ENCODE measurements at regions not wholly inside any gene's neighbourhood (a gene's known extent, or its start where the extent isn't known, plus 50 kb on each side); places are given as distances from the start of the nearest gene placed in this dataset.

DNA sequence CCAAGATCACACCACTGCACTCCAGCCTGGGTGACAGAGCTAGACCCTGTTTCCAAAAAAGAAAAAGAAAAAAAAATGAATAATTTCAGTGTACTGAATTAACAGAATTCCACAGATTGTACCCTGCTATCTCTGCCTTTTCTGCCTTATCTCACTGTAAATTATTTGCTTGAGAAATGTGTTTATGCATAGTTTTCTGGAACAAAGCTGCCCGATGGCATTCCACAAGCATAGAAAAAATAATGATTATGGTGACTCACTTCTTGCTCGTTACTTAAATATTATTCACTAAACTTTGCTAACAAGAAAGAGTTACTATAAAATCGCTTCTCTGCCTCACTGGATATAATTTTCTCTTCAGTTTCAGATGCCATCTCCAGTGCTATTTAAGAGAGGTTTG lies 88.7 kb upstream of the FAM169A start:
- no peak for DNase-seq (ENCODE audit: low read depth, low spot score)

DNA sequence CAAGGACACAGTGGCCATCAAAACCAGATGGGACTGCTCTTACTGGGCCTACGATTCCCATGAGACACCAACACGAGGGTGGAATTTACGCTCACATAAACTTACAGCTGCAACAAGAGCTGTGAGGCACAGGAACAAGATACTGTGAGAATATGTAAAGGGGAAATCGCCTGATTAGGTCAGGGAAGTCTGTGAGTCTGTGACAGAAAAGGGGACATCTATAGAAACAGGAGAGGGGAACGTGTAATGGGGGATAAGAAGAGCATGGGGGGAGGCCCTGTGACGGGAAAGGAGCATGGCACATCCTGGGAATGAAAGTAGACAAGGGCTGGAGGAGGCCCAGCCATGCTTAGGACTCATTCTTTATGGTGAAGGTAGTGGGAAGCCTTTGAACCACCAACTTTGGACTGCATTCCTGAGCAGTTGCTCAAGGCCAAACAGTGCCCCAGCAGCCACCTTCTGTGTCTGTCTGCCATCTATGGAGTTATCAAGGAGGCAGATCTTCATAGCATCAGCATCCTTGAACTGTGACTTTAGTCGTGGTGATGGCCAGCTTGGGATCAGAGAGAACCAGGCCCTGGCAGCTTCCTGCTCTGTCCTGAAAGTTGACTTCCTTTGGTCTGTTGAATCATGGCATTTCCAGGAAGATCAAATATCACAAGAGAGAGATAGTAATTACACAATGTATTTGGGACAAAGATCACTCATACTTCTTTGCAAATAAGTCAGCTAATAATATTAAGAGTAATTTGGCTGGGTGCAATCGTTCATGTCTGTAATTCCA lies 87.9 kb upstream of the FAM169A start:
- no peak for DNase-seq (ENCODE audit: low read depth, low spot score)

DNA sequence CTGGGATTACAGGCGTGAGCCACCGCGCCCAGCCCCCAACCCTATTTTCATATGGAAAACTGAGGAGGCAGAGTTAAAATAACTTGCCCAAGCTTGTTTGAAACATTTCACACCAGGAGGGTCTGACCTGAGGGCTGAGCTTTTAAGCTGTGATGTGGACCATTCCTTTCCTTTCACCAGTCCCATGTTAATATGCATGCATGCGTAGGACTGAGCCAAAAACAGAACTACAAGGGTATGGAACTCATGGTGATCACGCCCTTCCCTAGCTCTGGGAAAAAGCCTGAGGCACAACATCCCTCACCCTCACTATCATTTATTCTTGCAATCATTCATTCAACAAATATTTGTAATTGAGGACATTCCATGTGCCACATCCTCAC lies 87.4 kb upstream of the FAM169A start:
- DNase-seq (ENCODE audit: low read depth, low spot score) = no peak

DNA sequence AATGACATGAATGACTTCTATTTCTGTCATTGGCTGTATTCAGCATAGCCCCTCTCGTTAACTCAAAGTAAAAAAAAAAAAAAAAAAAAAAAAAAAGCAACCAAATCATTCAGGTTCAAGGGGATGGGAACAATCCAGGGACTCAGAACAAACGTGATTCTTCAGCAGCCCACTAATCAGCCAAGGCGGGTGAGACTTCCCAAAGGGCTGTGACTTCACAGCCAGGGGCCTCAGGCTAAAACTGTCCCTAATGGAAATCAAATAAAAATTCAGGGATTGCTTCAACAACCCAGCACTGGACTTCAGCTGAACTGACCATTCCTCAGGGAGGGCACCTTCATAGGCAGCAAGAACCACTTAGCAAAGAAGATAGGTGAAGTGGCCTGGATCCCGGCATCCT lies 86.2 kb upstream of the FAM169A start:
- DNase-seq (ENCODE audit: low read depth, low spot score) = no peak

DNA sequence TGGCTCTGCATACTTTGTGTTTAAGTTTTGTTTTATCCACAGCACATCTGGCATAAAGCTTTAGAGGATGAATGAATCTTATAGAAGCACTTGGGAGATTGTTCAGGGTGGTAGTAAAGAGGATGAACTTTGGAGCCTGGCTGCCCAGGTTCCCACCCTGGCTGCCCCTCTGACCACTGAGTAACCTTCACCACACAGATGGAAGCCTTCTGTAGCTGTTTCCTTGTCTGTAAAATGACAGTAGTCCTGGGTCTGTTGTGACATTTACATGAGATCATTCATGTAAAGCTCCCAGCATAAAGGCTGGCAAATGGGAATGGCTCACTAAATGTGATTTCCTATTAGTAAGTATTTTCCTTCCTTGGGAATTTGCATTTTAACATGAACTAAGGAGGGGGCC lies 85.7 kb upstream of the FAM169A start:
- DNase-seq (ENCODE audit: low read depth, low spot score) = no peak

DNA sequence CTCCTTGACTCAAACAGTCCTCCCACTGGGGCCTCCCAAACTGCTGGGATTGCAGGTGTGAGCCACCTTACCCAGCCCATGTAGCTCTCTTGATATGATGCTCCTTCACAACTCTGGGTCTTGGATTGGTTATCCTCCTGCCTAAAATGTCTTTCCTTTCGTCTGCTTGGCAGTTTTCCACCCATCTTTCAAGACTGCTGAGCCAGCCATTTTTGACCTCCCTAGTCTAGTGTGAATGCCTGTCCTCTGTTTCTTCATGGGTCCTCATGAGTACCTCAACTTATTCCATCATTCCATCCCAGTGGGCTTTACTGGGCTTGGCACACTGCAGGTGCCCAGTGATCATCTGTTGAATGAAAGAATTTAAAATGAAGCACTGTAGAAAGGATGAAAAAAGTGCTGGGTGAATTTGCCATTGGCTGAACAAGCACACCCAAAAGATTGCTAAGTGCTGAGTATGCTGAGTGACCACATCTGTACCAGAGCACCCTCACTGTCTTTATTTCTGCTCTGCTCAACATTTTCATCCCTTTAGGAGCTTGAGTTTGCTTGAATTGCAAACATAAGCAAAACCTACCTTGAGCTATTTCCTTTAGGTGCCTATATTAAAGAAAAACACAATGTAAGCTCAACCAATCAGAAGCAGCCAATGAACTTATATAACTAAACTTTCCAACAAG lies 84.8 kb upstream of the FAM169A start:
- no peak for DNase-seq (ENCODE audit: low read depth, low spot score)

DNA sequence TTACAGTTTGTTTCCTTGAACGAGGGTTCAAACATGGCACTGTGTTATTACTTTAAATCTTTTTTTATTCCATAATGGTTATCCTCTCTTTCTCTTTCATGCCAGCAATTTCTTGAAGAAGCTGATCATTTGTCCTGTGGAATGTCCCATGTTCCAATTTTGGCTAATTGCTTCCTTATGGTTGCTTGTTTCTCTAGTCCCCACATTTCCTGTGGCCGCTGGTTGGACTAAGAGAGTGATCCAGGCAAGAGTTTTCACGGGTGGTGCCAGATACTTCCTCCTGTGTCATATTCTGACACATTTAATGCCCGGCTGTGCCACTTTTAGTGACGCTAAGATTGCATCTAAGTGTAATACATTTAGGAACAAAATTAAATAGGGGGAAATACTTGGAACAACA lies 83.8 kb upstream of the FAM169A start:
- DNase-seq (ENCODE audit: low read depth, low spot score) = no peak

DNA sequence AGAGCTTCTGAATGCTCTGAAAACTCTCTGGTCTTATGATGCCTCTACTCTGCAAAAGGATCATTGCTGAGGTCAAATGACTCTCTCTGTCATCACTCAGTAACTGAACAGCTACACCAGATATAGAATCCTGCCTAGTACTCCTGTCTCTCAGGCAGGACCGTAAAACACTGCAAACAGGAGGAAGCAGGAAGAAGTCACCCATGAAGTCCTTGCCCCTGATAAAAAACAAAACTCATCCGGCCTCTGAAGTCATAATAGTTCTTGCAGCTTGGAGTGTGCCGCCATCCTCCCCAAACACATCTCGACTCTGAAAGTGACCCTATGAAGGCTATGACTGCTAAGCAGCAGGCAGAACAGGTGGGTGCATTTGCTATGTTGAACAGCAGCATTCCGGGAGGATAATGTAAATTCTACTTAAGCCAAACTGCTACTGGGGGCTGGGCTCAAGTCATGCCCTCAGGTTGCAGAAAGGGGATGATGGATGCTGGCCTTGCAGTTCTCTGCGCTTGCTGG lies 81.9 kb upstream of the FAM169A start:
- DNase-seq (ENCODE audit: low read depth, low spot score) = peak; percentile 69

DNA sequence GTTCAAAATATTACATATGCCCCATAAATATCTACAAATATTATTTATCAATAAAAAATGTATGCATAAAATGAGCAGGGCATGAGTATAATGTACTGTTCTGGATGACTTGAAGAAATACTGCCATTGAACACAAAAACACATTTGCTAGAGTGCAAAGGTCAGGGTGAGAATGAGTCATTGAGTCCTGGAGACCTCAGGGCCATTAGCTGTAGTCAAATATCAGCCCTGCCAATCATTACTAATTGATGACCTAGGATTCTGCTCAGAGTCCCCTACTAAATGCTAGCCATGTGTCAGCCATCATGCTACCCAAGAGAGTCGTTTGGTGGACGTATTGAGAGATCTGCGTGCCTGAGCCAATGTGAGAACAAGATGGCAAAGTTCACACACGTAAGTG lies 80.3 kb upstream of the FAM169A start:
- no peak for DNase-seq (ENCODE audit: low read depth, low spot score)

DNA sequence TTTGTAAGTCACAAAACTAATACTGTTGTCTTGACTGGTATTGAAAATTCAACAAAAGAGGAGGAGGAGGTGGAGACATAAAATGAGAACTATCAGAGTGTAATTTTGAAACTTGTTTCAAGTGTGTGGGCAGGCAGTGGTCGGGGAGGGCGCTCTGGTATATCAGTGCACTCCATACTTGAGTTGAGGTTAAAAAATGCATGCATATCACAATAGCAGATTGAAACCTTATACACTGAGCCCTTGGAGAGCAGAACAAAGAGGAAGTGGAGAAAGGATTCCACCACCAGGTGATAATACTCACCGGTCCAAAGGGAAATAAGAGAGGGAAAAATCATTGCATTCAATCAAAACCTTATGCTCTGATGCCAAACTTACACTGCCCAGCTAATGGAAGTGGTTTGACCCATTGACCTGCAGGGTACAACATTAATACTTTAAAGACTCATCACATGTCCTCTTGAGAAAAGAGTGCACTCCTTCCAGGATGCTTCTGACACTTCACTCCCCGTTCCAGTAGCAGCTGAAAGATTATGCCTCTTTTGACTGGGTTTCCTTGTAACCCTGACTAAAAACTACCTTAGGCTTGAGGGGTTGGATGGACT lies 79.5 kb upstream of the FAM169A start:
- DNase-seq (ENCODE audit: low read depth, low spot score) = no peak

DNA sequence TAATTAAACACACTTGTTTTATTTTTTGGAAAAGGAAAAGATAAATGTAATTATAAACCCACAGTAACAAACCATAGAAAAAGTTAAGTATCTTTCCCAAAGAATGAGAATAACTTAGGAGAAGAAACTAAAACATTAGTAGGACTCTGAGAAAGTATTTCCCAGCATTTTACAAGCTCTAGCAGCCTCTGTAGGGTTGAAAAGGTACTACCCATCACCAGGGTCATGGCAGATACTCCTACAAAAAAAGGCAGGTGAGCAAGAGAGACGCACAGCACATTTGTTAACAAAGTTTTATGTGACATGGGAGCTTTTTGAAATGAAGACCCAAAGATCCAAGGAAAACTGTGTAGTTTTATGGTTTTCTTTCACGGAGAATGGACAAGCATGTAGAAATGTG lies 77.7 kb upstream of the FAM169A start:
- DNase-seq (ENCODE audit: low read depth, low spot score) = no peak

DNA sequence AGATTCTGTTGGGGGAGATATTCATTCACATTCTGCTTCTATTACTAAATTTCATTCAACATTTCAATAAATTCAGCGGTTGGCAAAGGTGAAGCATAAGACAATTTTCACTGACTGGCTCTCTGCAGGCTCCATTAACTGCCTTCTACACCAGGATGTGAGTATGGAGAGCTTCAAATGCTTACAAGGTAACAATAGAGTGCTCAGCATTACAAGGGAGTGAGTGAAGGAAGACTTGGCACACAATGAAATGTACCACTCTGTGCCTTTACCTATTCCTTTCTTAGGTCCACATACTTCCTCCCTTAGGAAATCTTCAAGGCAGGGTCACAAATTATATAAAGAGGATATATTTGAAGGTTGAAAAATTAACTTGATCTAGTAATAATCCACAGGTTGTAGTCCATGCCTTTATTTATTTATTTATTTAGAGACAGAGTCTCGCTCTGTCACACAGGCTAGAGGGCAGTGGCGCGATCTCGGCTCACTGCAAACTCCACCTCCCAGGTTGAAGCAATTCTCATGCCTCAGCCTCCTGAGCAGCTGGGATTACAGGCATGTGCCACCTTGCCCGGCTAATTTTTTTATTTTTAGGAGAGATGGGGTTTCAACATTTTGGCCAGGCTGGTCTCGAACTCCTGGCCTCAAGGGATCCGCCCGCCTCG lies 76.6 kb upstream of the FAM169A start:
- DNase-seq (ENCODE audit: low read depth, low spot score) = no peak

DNA sequence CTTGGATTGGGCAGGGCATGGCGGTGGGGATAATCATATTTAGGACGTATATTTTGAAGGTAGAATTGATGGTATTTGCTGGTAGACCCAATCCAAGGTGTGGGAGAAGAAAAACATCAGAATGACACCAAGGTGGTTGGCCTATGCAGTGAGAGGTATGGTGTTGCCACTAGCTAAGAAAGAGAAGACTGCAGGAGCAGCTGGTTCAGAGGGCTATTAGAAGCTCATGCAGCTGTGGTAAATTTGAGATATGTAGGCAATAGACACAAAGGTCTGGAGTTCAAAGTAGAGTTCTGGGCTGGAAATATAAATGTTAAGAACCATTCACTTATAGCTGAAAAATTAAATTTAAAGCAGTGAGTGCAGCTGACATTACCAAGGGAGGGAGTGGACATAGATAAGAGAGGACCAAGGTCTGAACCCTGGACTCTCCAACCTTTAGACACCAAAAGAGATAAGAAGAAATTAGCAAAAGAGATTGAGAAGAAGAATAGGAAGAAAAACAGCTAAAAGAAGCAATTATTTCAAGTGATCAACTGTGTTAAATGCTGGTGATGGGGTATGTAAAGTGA lies 74.7 kb upstream of the FAM169A start:
- no peak for DNase-seq (ENCODE audit: low read depth, low spot score)

DNA sequence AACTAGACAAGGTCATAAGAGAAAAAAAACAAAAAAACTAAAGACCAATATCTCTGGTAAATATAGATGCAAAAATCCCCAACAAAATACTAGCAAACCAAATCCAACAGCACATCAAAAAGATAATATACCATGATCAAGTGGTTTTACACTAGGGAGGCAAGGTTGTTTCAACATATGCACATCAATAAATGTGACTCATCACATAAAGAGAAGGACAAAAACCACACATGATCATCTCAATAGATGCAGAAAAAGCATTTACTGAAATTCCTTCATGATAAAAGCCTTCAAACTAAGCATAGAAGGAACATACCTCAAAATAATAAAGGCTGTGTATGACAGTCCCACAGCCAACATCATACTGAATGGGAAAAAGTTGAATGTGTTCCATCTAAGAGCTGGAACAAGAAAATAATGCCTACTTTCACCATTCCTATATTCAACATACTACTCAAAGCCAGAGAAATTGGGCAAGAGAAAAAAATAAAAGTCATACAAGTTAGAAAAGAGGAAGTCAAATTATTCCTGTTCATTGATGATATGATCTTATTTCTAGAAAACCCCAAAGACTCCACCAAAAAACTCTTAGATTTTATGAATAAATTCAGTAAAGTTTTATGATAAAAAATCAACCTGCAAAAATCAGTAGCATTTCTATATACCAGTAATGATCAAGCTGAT lies 72.2 kb upstream of the FAM169A start:
- DNase-seq (ENCODE audit: low read depth, low spot score) = no peak

DNA sequence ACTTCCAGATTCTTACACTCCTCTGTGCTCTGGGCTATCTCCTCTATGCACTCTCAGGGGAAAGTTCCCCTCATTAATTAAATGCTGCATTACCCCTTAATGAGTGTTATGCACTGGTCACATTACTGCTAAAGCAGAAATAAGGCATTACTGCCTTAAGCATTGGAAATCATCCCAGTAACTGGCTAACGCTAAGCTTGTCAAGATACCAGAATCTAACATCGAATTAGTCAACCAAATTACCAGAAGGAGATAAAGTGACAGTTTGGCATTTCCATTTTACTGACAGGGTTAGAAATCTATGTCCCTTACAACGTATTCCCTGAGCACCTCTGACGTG lies 69.5 kb upstream of the FAM169A start:
- no peak for DNase-seq (ENCODE audit: low read depth, low spot score)

DNA sequence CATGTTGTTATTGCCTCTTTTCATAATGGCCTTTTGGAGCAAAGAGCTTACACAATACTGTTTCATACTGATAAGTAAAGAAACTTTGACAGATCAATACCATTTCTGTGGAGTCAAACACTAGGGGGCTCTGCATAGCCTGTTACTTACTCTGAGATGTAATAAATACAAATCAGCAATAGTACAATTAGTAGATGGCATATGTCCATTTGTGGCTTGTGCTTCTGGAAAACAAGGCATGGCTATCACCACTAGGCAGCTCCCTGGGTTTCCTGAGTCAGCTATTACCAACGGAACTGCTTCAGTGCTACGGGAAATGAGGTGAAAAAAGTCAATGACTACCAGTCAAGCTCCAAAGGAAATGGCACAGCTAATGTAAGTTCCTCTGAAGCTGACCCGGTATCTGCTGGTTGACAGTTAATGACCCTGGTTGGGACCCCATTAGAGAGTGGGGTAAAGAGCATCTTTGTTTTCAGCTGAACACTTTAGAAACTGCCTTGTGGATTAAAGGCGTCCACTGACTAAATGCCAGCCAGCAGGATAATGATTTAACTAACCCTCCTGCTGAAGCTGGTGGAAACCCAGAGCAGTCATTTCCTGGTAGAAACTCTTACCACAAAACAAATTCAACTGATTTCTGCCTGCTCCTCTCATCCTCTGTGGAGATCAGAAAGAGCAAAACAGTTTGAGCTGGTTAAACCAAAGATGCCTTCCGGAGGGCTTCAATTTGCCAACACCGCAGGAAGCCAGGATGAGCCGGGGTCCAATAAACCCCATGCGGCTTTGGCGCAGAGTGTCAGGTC lies 69.0 kb upstream of the FAM169A start:
- DNase-seq (ENCODE audit: low read depth, low spot score) = peak; percentile 34

DNA sequence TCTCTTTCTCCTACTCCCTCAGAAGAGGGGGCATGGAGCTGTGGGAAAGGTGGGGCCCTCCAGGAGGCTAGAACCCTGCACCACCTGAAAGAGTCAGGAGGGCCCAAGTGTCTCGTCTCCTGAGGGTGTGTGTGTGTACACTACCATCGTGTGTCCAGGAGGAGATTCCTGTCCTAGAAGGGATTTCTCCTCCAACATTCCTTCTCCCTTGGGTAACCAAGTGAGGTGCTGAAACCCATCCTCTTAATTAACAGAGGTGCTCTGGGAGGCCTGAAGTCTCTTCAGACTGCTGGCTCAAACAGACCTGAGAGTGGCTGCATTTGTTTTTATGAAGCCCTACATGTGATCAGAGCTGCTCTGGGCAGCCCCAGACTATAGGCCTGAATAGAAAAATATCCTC lies 61.1 kb upstream of the FAM169A start:
- DNase-seq (ENCODE audit: low read depth, low spot score) = no peak

DNA sequence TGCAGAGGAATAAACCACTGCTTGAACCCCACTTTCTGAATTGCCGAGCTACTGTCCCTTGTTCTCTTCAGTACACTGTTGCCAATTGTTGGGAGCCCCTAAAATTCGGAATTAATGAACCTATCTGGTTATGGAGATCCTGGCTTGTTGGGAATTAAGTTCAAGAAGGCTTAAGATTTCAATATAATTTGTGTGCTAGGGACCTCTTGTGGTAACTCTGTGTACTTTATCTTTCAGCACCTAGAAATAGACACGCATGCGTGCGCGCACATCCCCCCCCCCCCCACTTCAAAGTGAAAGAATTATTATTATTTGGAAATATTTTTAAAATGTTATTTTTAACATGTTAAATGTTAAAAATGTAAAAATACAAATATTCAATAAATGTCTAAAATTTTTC lies 53.3 kb upstream of the FAM169A start:
- no peak for DNase-seq (ENCODE audit: low read depth, low spot score)

DNA sequence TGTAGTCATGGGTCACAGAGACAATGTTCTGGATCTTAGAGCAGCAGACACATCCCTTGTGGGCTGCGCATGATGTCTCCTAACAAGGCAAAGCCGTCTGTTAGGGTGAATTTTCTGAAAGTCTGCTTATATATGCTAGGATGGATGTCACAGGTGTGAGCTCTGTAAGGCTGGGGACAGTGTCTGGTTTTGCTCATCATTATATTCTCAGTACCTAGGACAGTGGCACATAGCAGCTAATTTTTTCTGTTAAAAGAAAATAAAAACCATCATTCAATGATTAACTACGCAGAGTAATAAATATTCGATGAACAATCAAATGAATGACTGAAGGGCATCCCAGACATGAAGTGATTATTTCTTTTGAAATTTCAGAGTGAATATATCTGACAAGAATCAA lies 52.9 kb upstream of the FAM169A start:
- no peak for DNase-seq (ENCODE audit: low read depth, low spot score)

DNA sequence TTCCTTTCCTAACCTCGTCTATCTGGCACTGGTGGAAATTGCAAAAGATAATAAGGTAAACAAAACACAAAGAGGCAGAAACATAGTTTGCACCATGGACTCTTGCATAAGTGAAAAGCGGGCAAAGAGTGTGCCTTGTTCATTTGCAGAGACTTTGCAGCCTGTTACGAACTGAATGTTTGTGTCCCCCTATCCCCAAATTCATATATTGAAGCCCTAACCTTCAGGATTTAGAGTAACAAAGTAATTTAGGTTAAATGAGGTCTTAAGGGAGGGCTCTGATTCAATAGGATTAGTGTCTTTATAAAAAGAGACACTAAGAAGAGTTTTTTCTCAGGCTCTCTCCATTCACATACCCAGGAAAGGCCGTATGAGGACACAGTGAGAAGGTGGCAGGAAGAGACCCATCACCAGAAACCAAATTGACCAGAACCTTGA lies 52.1 kb upstream of the FAM169A start:
- DNase-seq (ENCODE audit: low read depth, low spot score) = no peak

All from ELF-1 (cell line).